HG02571 (cell line): ENCODE measurements at regions not wholly inside any gene's neighbourhood (a gene's known extent, or its start where the extent isn't known, plus 50 kb on each side); places are given as distances from the start of the nearest gene placed in this dataset.
A peak's percentile ranks its signal among the peaks of the same experiment; 100 is the strongest.
"Not testable (repeated sequence)": the region's sequence is repeated elsewhere in the genome, so short reads cannot be mapped to it uniquely, and the experiment has no call there.

Experiments
- ATAC-seq: cut with Tn5 transposase; IDR thresholded peaks from one replicate; pipeline ENCODE4 v1.9.1; 2021; ENCODE audit warnings: mild to moderate bottlenecking, moderate library complexity; ENCODE audit not compliant: unreplicated experiment

DNA sequence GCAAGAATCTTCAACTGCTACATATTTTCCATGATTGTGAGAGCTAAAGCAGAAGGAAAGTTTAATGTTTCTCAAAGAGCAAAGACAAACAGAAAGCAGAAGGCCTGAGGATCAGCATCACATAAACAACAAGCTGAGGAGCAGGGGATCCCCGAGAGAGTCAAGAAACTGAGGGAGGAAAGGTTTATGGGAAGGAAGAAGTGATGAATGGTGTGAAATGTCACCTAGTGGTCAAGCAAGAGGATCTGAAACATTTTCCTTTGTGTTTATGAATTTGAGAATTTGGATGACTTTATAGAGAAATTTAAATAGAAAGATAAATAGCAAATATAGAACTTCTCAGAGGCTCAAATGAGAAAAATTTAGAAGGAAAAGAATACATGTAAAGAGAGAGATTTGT lies 481.9 kb downstream of the CHSY3 start:
- ATAC-seq: no peak

DNA sequence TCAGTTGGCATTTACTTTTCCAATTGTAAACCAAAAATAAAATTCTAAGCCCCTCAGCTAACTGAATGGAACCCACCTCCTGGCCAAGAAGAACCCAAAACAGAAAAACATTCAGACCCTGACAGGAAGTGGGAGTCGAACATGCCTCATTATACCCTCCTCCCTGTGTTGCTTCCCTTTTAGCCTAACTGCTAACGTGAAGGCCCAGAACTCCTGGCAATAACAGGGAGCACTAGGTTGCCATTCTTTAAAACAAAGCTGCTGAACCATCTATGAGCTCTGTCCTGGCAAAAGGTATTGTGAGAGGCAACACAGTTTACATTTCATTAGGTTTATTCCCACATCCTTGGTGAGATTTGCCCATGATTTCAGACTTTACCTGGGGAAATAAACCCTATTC lies 481.4 kb downstream of the CHSY3 start:
- ATAC-seq: no peak

DNA sequence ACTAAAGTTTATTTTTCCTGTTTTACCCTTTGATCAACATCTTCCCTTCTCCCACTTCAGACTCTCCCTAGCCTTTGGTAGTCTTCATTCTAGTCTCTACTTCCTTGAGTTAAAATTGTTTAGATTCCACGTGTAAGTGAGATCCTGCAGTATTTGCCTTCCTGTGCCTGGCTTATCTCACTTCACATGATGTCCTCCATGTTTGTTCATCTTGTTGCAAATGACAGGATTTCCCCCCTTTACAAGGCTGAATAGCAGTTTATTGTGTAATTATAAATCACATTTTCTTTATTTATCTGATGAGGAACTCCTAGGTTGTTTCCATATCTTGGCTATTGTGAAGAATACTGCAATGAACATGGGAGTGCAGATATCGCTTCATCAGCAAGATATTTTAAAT lies 461.7 kb downstream of the CHSY3 start:
- no peak for ATAC-seq

DNA sequence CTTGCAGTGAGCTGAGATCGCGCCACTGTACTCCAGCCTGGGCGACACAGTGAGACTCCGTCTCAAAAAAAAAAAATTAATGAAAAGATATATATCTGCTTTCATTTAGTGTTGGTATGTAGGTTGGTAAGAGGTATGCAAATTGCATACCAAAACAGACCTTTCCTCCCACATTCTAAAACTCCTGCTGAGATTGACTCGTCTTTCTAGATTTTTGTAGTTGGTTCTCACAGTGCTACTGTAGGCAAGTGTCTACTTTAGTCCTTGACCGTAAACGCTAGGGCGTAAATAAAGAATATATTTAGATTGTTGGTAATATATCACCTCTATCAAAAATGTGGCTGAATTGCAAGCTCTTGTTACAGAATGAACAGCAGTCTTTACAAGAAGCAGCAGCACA lies 445.9 kb downstream of the CHSY3 start:
- ATAC-seq: no peak

DNA sequence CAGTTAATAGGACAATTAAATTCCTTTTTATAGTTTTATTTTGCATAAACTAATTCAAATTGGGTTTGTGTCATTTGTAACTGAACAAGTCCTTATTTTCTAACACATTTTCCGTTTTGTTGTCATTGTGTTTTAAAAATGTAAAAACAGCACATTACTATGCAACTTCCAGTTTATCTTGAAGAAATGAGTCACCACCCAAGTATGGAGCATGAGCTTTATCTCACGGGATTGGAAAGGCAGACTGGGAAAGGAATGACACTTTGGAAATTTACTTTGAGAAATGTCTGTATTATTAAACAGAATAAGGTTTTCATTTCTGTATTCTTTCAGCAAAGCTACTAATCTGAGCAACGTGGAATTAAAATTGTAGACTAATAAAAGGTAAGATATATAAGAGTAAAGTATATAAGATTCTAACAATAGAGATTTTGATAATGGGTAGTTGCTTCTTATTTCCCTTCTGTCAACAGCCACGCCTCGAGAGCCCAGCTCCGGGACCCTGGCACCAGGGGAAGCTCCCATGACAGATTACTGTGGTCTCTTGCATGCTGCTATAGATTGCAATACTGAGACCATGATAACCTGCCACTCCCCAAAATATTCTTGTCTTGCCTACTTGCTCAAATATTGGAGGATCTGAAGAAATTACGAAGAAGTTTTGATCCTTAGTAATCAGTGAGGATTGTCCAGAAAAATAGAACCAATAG lies 433.1 kb downstream of the CHSY3 start:
- no peak for ATAC-seq

DNA sequence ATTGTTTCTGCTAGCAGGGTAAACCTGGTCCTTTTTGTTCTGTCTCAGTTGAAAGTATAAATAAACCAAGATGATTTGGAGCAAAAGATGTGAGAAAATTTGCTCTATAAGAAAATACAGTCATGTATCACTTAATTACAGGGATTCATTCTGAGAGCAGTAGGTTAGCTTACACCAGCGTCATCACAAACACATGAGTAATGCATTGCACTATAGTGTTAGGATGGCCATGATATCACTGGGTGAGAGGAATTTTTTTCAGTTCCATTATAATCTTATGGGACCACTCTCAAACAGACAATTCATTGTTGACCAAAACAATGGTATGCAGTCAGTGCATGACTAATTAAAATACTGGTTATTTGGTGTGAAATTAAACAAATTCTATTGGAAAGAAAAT lies 430.9 kb downstream of the CHSY3 start:
- ATAC-seq: no peak

DNA sequence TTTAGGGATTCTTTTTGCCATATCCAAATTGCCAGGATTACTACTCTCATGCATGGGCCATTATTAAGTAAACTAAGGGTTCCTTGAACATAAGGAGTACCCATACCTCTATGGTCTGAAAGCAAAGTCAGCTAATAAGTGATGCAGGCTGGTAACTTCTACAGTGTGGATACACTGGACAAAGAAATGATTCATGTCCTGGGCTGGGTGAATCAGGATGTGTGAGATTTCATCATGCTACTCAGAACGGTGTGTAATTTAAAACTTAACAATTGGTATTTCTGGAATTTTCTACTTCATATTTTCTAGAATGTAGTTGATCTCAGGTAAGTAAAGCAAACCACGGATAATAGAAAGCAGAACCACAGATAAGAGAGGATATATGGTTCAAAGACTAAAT lies 428.8 kb downstream of the CHSY3 start:
- no peak for ATAC-seq

DNA sequence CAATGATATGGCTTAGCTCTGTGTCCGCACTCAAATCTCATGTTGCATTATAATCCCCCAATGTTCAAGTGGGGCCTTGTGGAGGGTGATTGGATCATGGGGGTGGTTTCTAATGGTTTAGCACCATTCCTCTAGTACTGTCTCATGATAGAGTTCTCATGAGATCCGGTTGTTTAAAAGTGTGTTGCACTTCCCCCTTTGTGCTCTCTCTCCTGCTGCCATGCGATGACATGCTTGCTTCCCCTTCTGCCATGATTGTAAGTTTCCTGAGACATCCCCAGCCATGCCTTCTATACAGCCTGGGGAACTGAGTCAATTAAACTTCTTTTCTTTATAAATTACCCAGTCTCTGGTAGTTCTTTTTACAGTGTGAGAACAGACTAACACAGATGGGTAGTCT lies 427.1 kb downstream of the CHSY3 start:
- ATAC-seq: no peak

DNA sequence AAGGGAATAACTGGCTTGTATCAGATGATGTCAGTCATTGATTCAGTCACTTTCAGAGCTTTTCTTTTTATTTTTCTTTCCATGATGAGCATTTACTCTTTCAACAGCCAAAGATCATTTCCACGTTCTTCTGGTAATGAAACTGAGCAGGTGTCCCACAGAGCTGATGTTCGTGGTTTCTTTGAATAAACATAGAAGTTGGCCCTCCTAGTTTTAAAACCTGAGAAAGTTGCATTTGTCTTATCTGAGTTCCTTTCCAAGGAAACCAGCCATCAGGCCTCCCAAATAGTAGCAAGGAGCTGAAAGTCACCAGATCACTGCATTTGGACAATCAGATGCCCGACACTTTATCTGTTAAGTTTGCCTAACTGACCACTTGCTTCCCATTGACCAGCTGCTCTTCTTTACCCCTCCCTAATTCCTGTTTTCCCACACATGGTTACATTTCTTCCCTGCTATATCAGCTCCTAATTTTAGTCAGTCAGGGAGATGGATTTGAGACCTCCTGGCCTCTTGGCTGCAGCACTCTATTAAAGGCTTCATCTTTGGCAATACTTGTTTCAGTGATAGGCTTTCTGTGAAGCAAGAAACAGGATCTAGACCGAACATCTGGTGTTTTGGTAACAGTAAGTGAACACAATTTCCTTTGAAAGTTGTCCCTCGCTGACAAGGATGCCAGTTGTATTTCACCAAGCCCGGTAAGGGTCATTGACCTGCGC lies 420.8 kb downstream of the CHSY3 start:
- ATAC-seq: no peak

DNA sequence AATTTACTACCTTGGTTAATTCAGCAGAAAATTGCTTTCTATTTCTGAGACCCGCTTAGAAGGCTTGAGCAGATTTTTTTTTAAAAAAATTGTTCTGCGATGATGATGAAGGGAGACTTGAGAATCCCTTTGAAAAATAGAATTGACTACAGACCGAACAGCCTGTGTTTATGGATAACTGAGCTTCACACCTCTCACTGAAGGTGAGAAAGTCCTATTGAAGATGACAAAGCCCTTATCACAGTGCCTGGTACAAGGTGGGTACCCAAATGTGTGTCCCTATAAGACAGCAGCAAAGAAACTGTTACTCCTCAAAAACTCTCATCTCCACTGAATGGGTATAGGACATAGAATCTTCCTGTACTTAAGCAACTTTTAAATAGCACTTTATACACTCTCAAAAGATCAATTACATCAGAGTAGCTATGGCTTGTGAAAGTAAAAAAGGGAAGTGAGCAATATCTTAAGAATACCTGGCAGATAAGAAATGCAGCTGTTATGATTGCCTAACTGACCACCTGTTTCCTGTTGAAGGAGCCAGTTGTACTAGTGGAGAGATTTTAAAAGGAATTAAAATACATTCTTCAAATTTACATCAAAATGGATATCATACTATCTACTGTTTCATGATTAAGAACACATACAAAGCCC lies 419.7 kb downstream of the CHSY3 start:
- peak; percentile 100 for ATAC-seq

DNA sequence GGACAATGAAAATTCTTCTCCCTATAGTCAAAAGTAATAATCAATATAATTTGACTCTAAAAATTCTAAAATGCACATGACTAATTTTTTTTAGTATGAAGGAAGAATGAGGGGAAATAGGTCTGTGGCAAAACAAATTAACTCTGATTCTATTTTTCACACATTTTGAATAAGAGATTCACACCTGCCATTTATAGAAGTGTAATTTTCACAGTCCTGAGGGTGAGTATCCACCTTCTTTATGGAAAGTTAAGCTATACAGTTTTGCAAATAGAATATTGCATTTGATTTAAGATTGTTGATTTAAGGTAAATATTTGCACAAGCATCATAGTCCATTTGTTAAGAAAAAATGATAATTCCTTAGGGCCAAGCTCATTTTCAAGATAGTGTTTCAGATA lies 417.7 kb downstream of the CHSY3 start:
- no peak for ATAC-seq

DNA sequence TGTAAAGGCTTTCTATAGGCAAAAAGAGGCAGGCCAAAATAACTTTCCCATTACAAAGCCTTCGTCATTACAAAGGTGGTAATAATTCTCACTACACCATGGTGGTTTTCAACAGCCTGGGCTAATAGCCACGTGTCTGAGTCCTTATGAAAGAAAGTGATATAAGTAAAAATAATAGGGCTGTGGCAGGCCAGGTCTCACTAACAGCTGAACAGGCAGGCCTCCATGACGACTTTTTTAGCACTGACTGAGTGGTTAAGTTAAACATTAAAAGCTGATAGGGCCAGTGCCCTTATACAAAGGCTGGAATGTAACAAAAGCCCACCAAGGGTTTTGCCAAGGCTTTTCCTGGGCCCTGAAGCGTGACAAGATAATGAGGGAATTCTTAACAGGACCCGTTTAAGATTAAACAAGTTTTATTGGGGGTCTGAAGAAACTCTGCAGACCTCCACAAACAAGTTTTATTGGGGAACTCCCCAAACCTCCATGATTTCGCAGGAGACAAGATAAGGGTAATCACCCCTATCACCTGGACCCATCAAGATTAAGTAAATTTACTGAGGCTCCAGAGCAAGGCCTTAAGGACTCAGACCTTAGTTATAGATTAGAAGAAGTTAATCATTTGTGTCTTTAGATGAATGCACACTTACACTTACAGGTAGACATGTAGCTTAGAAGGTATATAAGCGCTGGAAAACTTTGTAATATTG lies 412.9 kb downstream of the CHSY3 start:
- no peak for ATAC-seq

DNA sequence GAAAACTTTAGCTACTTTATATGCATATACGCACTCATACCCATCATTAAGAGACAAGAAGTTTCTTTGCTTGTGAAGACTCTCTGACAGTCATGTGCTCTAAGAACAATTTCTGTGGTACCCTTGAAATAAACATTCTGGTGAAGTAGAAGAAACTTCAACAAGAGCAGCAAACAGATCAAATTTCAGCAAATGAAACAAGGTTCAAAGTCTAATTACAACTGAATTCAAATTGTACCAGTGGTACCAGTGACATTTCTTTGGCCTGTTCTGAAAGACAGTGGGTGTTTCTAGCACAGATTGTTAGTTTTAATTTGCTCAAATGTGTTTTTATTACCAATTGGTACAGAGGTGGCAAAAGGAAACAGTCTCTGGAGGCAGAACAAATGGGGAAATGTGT lies 391.0 kb downstream of the CHSY3 start:
- ATAC-seq: no peak

DNA sequence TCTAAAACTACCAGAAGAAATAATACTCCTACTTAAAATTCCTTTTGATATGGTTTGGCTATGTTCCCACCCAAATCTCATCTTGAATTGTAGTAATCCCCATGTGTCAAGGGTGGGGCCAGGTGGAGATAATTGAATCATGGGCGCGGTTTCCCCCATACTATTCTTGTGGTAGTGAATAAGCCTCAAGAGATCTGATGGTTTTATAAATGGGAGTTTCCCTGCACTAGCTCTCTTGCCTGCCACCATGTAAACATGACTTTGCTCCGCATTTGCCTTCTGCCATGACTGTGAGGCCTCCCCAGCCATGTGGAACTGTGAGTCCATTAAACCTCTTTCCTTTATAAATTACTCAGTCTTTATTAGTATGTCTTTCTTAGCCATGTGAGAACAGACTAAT lies 390.5 kb downstream of the CHSY3 start:
- ATAC-seq: not testable (repeated sequence)

DNA sequence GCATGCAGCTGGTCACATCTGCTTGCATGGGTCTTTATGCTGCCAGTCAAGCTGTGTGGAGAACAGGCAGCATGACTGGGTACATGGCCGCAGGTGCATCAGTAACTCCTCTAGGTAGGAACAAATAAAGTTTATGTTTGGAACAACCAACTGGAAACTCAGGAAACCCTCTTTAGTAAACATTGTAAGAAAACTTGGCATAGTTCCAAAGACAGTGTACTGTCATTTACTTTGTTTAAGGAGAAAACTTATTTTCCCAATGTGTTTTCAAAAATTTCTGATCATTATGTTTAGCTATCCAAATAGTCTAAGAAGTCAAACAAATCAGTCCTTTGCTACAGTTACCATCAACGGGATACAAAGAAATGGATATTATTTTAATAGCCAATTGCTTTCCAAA lies 386.0 kb downstream of the CHSY3 start:
- ATAC-seq: no peak

DNA sequence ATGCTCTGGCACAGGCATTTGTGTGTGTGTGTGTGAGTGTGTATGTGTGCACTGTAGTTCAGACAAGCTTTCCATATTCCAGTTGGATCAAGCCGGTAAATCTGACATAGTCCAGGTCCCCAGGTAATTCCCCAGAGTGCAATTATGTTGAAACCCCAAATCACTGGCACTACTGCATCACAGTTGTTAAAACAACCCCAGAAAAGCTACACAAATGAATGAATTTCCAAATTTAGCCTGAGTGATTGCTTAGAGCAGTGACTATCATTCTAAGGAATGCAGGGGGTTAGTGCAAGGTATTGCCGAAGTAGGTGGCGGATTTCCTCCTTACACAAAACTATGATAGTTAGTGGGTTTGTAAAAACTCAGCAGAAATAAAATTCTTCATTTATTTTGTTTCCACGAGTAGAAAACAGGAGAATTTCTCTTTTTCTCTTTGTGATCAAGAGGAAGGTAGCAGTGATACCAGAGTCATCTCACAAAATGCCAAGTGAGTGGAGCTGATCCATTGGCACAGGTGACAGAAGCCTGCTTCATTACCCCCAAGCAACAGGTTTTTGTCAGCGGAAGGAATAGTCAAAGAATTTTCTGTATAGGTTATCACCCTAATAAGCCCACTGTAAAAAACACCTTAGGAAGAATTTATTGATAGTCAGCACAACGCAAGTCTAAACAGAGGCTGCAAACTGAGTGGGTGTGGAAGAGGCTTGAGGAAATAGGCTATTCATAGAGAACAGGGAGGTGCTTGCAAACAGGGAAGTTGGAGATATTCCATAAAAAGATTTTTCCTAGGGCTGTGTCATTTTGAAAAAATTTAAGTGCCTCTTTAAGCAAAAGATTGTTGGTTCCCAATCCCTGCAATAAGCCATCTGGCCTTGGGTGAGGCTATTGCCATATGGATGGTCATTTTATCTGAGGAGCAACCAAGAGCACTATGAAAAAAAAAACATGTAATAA lies 385.1 kb downstream of the CHSY3 start:
- ATAC-seq: no peak

DNA sequence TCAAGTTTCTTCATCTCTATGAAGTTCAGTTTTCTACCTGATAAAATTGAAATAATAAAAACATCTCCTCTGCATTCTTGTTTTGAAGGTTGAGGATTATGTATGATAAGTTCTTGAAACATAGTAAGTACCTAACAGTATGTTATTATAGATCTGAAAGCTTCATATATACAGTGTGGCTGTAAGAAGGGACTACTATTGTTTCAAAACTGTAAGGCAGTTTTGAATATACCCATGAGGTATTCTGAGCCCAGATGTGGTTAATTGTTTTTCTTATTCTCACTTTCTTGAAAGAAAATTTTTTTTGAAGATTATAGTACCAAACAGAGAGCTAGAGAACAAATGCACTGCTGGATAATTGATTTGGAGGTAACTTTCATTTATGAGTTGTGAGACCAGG lies 383.2 kb downstream of the CHSY3 start:
- no peak for ATAC-seq

DNA sequence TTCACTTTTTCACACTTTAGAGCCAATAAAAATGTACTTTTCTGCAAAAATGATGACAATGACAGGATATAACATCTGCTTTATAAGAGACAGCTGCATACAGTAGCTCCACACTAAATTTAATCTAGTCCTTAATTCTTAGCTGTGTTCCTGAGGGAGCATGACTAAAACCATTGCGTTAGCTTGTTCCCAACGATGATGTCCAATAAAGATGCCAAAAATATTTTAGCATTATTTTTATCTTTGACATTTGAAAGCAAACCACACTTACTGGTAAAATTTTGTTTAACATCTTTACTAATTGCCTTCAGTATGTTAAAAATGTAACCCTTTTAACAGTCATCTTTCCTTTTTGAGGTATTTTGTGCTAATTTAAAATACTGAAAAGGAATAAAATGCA lies 382.7 kb downstream of the CHSY3 start:
- no peak for ATAC-seq

DNA sequence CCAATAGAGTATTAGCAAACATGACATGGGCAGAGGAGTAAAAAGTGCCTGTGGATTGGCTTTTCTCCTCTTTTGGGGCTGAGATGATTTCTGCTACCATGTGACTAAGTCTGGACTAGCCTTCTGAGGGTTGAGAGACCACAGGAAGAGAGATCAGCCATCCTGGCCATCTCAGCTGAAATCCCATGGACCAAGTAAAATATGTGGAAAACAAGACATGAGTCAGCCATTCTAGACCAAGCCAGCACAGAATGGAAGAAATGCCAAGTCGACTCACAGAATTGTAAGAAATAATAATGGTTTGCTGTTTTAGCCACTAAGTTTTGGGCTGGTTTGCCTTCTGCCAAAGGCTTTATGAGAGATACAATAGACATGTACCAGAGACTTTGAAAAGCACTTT lies 377.8 kb downstream of the CHSY3 start:
- no peak for ATAC-seq

DNA sequence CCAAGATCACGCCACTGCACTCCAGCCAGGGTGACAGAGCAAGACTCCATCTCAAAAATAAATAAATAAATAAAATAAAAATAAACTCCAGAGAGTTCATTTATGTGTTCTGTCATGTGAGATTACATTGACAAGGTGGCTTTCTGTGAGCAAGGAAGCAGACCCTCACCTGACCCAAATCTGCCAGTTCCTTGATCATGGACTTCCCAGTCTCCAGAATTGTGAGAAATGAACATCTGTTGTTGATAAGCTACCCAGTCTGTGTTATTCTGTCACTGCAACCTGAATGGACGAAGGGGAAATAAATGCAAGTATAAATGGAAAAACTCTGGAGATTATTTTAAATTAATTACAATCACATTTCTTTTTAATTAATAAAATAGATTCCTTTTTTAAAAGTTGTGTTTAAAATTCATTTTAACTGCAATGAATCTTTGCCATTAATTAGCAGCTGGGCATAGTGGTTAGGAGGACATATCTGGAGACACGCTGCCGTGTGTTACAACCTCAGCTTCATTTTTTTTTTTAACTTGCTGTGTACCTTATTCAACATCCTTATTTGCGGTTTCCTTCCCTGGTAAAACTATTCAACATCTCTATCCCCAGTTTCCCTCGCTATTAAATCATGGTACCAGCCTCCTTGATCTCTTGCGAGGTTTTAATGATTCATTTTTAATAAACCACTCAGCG lies 376.4 kb downstream of the CHSY3 start:
- no peak for ATAC-seq
